Stimulated activated CD8-positive, alpha-beta memory T cell treated with anti-CD3 and anti-CD28 coated beads, Interleukin-4, amount 100 ng/mL, for 1 hour (primary cell): ENCODE measurements at regions not wholly inside any gene's neighbourhood (a gene's known extent, or its start where the extent isn't known, plus 50 kb on each side); places are given as distances from the start of the nearest gene placed in this dataset.

Source experiments
- DNase-seq, 2 donors: peaks; one replicate each; pipeline ENCODE4 v3.0.0-alpha.2; 2020; ENCODE audit warnings: low read depth in 2 of 2, low spot score in 1 of 2

DNA sequence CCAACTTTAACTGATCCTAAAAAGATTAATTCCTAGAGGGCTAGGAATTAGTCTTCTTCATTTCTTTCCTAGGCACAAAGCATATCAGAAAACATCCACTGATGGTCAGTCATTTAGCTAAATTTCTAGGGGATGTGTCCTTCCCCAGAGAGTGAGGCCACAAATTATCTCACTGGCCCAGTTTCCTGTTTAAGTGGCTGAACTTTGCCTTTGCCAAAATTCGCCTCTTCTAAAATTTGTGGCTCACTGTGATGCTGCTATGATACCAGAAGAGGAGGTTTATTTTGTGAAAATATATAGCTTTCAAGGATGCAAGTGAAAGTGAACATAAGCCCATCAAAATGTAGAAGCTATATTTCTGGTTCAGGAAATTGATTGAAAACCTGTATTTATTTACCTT, 98.1 kb upstream of the FER start:
- DNase-seq: no peak

DNA sequence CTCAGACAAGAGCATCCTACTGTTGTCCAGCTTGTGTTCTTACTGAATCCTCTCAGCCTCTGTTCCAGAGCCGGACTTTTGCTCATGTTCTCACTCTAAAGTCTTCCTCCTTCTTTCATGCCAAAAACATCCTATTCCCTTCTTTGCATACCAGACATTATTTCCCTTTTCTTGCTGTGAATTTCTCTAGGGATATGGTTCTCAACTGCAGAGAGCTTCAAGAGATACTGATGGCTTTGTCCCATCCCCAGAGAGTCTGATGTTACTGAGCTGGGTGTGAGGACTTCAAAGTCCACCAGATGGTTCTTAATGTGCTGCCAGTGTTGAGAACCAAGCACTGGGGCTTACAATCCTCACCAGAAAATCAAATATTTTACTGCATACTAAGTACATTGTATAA, 98.6 kb upstream of the FER start:
- DNase-seq: no peak

DNA sequence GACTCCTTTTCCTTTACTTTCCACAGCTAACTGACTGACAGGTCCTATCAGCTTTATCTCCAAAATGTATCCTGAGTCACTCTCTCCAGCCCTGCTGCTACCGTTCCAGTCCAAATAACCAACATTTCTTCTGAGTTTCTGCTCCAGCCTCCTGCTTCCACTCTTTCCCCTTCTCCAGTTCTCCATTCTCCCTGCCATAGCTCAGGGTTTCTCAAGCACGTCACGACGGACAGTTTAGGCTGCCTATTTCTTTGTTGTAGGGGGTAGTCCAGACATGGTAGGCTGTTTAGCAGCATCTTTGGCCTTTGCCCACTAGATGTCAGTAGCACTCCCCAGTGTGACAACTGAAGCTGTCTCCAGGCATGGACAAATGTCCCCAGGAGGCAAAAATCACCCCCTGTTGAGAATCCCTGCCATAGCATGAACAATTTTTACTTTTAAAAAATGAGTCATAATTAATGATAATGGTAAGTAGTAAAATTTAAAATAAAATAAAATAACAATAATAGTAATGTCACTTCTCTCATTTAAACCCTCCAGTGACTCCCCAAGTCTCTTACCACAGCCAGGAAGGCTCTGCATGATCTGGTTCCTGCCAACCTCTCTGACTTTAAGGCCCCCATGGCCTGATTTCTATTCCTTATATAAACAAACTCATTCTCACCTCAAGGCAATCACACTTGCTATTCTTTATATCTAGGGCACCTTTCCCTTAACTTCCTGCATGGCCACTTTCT, 105.4 kb upstream of the FER start:
- DNase-seq: peak in 1 of 2 donors; percentile 13

DNA sequence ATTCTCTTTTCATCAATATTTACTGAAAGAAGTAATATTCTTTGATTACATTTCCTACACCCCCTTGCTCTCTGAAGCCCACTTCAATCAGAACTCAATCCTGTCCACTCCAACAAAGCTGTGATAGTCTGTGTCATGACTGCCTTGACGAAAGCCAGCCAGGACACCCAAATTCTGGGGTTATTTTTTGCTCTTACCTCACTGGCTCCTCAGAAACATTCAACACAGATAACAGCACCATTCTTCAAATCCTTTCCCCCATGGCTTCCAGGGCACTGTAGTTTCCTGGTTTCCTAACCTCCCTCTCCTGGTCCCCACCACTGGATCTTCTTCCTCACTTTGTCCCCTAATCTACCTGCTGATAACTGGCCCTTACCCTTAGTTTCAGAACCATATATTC, 106.1 kb upstream of the FER start:
- DNase-seq: no peak

DNA sequence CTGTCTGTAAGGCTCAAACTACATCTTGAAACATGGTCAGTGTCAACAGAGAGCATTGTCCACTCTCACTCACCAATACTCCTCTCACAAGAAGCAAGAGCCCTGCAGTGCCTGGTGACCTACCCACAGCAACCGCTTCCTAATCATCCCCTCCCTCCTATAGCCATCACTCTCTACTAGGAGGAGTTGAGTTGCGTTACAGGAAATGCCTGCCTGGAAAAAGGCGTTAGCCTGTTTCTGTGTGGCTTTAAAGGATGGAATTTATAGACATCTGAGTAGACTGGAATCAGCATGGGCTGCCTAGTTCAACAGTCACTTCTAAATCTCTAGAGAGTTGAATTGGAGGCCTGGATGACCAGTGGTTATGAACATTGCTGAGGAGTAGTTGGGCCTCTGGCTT, 108.3 kb upstream of the FER start:
- DNase-seq: no peak

DNA sequence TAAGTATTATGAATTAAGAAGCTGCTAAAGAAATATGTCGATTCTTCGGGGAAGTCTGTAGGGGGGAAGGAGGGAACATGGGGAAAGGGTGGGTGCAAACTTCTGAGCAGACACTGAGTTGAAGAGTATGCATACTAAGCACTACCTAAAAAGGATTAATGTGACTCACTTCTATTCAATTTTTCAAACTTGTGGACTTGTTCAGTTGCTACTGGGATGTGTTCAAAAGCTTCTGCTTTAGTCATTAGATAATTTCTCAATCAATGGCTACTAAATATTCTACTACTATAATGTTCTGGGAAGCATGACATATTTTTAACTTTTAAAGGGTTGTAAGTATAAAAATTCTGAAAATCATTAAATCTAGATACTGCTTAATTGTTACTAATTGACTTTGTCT, 109.7 kb upstream of the FER start:
- no peak for DNase-seq

DNA sequence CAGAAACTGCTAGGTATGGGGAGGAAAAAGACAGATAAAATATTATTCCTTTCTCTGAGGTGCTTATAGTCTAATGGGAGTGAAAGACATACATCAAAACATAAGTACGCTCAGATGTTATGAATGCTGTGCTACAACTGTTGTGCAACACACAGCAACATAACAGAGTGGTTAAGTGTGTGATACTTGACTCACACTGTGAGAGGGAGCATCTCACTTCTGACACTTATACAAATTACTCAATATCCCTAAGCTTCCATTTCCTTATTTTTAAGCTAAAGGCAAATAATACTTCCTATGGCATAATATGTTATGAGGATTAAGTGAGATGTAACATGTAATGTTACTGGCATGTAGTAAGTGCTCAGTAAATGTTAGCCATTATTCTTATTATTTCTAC, 110.6 kb upstream of the FER start:
- no peak for DNase-seq

DNA sequence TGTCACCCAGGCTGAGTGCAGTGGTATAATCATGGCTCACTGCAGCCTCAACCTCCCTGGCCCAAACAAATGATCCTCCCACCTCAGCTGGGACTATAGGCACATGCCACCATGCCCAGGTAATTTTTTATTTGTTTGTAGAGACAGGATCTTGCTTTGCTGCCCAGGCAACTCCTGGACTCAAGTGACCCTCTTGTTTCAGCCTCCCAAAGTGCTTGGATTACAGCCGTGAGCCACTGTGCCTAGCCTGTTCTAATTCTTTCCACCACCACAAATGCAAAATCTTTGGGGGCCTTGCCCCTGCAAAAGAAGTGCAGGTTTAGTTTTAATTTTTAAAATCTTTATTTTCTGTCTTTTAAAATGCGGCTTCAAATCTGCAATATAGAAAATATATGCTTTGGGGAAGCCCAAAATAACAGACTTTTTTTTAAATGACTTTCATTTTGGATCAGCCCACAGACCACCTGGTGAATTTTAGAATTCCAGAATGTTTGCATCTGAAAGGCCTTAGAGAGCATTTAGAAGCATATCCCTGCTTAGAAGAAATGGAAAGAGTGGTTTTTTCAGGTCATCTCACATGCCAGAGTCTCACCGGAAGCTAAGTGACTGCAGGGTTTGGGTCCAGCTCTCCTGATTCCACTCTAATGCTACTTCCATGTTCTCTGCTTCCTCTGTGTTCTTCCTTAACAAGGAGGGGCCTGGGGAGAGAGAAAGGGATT, 111.4 kb upstream of the FER start:
- DNase-seq: no peak

DNA sequence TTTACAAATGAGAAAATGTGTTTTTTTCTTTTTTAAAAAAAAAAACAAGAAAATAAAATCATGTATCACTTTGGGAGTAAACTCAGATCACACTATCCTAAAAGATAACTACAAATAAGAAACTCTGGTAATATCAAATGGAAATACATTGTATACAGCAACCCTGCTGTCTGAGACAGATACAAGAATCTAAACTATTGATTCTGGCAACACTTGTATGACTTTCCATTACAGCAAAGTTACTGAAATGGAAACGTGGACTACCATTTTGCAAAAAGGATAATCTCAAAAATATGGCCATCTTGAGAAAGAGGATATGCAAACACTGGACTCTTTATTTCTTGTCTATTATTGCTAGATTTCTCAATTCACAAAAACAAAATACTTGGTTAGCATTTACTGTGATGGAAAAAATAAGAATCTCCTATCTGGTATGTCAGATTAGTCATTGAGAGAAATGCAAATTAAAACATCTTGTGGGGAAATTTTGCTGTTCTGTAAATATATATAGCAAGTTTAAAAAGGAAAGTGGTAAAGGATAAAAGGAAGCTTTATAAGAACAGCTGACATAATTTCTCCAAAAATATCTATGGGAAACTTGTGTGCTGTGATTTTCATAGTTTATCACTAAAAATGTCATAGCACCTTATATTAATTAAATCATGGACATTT, 112.9 kb upstream of the FER start:
- DNase-seq: no peak

DNA sequence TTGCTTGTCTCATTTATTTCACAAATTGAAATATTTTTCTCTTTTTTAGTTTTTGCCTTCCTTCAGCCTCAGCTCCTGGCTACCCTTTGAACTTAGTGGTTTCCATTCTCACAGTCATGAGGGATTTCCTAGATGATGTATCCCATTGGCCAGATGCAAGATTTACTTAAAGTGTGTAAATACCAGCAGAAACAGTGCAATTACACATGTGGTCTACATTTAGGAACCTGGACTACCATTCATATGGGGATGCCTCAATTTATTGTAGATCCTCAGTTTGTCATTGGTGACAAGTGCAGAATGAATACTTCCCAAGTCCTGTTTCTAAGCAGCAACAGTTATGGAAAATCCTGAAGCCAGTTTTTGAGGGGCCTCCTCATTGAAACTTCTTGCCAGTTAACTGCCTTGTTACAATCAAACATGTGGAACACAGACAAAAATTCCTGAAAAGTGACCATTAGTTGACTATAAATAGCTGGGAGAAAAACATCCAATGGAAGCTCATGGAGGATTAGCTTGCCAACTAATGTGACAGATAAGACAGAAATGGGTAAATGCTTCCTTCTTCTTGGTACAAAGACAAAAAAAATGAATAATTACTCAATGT, 113.6 kb upstream of the FER start:
- DNase-seq: no peak

DNA sequence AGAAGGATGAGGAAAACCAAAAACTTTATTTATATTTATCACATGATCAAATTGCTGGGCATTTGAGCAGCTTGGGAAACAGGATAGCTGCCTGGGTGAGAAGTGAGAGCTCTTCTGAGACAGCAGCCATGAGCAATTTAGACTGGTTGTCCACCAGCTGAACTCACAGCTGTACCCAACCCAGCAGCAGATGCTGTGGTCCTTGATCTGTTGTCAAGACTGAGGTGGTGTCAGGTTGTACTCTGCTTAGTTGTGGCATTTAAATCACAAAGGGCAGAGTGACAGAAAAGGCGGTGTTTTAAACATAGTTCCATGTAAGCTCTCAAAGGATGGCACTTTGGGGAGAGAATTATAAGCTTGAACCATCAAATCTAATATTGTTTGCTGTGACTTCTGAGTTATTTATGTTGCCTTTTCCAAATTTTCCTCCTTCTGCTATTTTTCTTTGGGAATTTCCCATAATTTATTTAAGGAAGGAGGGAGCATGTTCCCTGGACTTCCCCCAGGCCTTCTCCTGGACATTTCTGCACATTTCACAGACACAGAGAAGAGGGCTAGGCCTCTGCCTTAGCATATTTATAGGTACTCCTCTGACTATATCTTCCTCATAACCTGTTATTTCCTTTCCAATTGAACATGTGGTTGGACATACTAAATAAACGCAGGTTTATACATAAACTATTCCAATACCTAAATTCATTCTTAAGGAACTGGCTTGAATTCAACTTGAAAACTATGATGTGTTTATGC, 117.7 kb upstream of the FER start:
- no peak for DNase-seq

DNA sequence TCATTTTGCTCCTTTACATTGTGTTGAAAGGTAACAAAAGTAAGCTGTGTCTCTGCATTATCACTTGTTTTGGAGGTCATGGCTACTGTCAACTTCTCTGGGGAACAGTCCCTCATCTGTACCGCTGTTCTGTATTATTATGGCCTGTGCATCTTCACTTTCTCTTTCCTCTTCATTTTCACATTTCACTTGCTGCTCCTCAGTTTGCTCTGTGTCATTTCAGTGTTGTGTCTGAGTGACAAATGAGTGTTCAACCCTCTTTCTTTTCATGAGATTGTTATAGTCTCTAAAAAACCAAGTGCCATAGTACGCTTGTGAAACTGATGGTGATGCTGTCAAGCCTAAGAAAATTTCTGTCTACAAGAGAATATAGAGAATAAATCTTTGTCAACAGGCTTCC, 122.0 kb upstream of the FER start:
- no peak for DNase-seq

DNA sequence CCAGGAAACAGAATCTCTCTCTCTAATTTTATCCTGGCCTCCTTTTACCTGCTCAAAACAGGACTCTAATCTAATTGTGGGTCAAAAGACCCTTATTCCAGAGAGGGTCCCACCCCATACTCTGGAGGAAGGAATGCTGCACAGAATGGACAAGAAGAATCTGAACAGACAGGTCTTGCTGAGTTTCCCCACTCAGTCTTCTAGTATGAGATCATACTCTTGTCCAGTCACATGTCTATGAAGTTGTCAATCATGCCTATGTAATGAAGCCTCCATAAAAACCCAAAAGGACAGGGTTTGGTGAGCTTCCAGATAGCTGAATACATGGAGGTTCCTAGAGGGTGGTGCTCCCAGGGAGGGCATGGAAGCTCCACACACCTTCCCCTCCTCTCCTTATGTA, 123.9 kb upstream of the FER start:
- no peak for DNase-seq

DNA sequence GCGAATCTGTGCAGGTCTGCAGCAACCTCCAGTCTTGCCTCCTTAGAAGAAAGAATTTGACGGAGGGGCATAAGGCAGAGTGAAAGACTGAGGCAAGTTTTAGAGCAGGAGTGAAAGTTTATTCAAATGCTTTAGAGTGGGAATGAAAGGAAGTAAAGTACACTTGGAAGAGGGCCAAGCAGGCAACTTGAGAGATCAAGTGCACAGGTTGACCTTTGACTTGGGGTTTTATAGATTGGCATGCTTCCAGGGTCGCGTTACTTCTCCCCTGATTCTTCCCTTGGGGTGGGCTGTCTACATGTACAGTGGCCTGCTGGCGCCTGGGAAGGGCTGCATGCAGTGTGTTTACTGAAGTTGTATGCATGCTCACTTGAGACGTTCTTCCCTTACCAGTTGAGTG, 127.2 kb upstream of the FER start:
- no peak for DNase-seq

DNA sequence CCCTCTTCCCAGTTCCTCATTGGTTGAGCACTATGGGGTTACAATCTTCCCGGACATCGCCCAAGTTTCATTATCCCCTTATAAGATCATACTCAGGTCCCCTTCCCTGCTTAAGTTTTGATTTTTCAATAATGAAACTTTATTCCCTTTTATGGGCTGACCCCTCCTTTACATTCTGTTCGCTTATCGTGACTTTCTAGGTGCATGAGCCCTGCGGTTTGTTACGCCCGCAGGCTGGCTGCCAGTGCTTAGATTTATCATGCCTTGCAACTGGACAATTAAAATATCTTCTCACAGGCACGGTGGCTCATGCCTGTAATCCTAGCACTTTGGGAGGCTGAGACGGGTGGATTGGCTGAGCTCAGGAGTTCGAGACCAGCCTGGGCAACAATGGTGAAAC, 127.9 kb upstream of the FER start:
- DNase-seq: no peak

DNA sequence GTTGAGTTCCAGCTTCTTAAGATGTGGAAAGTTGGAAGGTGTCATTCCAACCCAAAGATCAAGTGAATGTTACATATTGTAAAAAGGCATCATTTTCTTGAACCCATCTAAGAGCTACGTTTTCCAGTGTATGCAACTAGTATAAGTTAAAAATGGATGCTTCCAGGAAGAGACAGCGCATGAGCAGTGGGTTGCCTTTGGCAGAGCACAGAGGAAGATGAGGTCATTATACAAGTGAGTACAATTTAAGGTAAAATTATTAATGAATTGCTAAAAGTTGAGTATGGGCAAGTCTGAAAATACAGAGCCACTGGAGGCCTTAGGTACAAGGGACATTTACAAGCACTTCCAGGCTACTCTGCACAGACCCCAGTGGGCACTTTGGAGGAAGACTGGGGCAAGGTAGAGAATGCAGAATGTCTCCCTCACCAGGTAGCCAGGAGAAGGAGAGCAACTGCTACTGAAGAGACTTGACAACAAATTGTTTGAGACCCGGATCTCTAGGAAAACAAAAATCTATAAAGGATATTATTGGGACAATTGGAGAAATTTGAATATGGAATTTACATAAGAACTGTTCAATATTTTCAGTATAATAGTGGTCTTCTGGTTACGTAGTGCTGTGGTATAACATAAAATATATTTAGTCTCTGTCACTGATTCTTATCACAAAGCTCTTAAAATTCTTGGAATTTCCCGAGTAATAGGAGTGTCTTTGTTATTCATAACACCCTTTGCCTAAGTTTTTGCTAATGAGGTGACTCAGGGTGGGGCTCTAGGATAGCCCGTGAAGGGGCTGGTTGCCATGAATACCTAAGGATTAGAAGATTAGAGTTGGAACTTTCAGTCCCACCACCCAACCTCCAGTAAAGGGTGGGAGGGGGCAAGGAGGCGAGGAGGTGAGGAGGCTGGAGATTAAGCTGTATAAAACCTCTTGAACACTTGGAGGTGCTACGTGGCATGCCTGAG, 129.9 kb upstream of the FER start:
- DNase-seq: no peak

DNA sequence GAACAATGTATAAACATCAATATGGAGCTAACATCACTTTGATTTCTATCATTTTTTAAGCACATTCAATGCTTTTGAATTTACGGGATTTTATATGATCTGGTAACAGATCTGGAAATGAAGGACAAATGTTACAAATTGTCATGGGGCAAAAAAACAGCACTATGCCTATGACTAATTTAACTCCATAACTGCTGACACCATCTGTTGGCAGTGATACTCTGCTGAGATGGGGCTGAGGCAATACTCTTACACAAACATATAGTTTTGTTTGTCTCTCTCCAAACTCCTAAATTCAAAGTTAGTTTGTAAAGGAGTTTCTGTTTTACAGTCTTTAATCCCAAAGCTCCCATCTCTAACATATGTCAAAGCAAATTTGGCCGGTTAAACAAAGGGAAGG, 132.5 kb upstream of the FER start:
- DNase-seq: no peak

DNA sequence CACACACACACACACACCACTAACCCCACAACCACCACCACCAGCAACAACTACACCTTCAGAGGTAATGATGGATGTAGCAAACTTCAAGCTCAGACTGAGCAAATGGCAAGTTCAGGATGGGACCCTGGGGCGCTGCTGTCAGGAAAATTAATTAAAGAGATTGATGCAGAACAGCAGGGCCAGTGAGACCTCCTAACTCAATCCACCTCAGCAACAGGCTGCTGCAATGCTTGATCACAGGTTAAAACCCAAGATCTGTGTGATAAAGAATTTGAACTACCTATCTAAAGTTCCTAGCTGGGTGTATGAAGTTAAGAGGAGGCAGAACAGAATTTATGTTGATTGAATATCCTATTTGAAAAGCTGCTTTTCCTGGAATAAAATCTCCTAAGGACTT, 140.3 kb upstream of the FER start:
- no peak for DNase-seq

DNA sequence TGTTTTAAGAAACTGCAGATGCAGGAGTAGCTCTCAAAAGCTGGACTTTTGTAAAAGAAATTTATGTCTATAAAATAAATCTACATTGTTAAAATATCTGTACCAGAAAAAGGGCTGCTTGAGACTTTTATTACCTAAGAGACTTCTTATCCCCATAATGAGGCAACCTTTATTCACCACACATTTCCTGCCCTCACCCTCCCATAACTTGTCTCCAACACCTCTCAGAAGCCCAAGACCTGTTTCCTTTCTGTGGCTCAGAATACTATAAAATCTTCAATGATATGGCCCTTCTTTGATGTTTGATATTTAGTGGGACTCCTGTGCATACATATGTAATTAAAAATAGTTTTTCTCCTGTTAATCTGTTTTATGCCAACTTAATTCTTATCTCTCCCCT, 141.5 kb upstream of the FER start:
- DNase-seq: no peak

DNA sequence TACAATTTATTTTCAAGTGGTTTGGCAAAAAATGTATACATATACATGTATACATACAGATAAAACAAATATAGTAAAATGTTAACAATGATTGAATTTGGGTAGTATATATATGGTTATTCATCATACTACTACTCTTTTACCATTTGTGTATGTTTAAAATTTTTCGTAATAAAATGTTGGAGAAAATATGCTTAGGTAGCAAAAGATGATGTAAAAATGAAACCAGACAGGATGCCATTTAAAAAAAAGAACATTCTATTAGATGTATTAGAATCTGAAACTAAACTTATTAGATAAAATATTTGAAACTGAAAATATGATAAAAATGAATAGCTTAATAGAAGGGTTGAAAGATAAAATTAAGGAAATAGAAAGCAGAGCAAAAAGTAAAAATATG, 144.9 kb upstream of the FER start:
- no peak for DNase-seq
